HL-60 (cell line): ENCODE measurements at regions not wholly inside any gene's neighbourhood (a gene's known extent, or its start where the extent isn't known, plus 50 kb on each side); places are given as distances from the start of the nearest gene placed in this dataset.

Source experiments
- DNase-seq, 2 experiments: peaks; one replicate each; pipeline ENCODE4 v3.0.0-alpha.2; 2010 to 2020; ENCODE audit warnings: low read depth in 1 of 2, low spot score in 1 of 2
- H3K27ac ChIP-seq: fragments of 250-450 bp; sonication (Bioruptor Pico); replicated peaks from 2 replicates; pipeline ENCODE4 v1.5.1; 2020; ENCODE audit warnings: mild to moderate bottlenecking, moderate library complexity
- H3K27me3 ChIP-seq: fragments of 250-450 bp; sonication (Bioruptor Pico); 2 replicates; pipeline ENCODE4 v1.5.1; 2021; ENCODE audit warnings: mild to moderate bottlenecking, moderate library complexity; ENCODE audit not compliant: insufficient read depth, poor library complexity, severe bottlenecking
- H3K4me3 ChIP-seq: replicated peaks from 2 replicates; pipeline ENCODE4 v1.5.1; 2011; ENCODE audit warnings: mild to moderate bottlenecking, control low read depth, low read length; ENCODE audit not compliant: insufficient read depth
- CTCF ChIP-seq: IDR thresholded peaks from one replicate; pipeline ENCODE4 v1.5.1; 2011; ENCODE audit warnings: low read length, control low read depth, inconsistent platforms; ENCODE audit not compliant: insufficient read depth
- GABPA ChIP-seq: IDR thresholded peaks from 2 replicates; pipeline ENCODE4 v1.6.1; 2012; ENCODE audit warnings: low read depth
- POLR2AphosphoS5 ChIP-seq: IDR thresholded peaks from 2 replicates; pipeline ENCODE4 v1.6.1; 2012; ENCODE audit warnings: low read depth
- REST ChIP-seq: IDR thresholded peaks from 2 replicates; pipeline ENCODE4 v1.6.1; 2012; ENCODE audit warnings: low read depth; ENCODE audit not compliant: insufficient replicate concordance
- SPI1 ChIP-seq: IDR thresholded peaks from 2 replicates; pipeline ENCODE4 v1.6.1; 2012; ENCODE audit warnings: low read depth, mild to moderate bottlenecking, borderline replicate concordance

- no peak for TF ChIP-seq SPI1
- TF ChIP-seq REST: no peak
- no peak for TF ChIP-seq CTCF
- TF ChIP-seq POLR2AphosphoS5: no peak
- TF ChIP-seq GABPA: no peak
- Histone ChIP-seq H3K4me3 (no peak overlapping the region), H3K27ac (no peak overlapping the region), H3K27me3 (no peaks in the 10 kb centered on the region)
- DNase-seq: no peak
Observed at GRCh38 chr18:68121308-68121707, 593.6 kb downstream of the TMX3 start.

GRCh38 chr18:68114989-68115388 is 598.5 kb upstream of the DSEL start:
- TF ChIP-seq REST (no peak), GABPA (no peak), SPI1 (no peak), POLR2AphosphoS5 (no peak), CTCF (no peak)
- Histone ChIP-seq H3K4me3 (no peak overlapping the region), H3K27me3 (no peaks in the 10 kb centered on the region), H3K27ac (no peak overlapping the region)
- DNase-seq: no peak

- Histone ChIP-seq H3K27me3 (no peaks in the 10 kb centered on the region), H3K4me3 (no peak overlapping the region), H3K27ac (no peak overlapping the region)
- TF ChIP-seq REST (no peak), POLR2AphosphoS5 (no peak)
- no peak for DNase-seq
Observed at GRCh38 chr18:68104036-68104435, 587.5 kb upstream of the DSEL start.

- H3K27me3 ChIP-seq: no peaks in the 10 kb centered on the region
- H3K4me3 ChIP-seq: no peak overlapping the region
- DNase-seq: no peak
- H3K27ac ChIP-seq: no peak overlapping the region
- TF ChIP-seq POLR2AphosphoS5 (no peak), SPI1 (no peak), CTCF (no peak), REST (no peak), GABPA (no peak)
Observed at GRCh38 chr18:68103561-68103960, 587.0 kb upstream of the DSEL start.
